H1 (cell line): ENCODE measurements at regions not wholly inside any gene's neighbourhood (a gene's known extent, or its start where the extent isn't known, plus 50 kb on each side); places are given as distances from the start of the nearest gene placed in this dataset.
A peak's percentile ranks its signal among the peaks of the same experiment; 100 is the strongest.

Experiments used
- BACH1 ChIP-seq: IDR thresholded peaks from 2 replicates; pipeline ENCODE4 v1.6.1; 2012; ENCODE audit warnings: low read length, improper control_type of control experiment
- KDM4A ChIP-seq: IDR thresholded peaks from one replicate; pipeline ENCODE4 v1.7.1; 2012; ENCODE audit warnings: low read depth, mild to moderate bottlenecking, moderate library complexity, low read length, inconsistent platforms; ENCODE audit not compliant: severe bottlenecking
- KDM5A ChIP-seq: fragments of 200-600 bp; IDR thresholded peaks from 2 replicates; pipeline ENCODE4 v1.7.1; 2012; ENCODE audit warnings: mild to moderate bottlenecking, low read length, inconsistent platforms, mixed read lengths
- MAFK ChIP-seq: IDR thresholded peaks from 2 replicates; pipeline ENCODE4 v1.6.1; 2012; ENCODE audit warnings: low read depth, mild to moderate bottlenecking, improper control_type of control experiment, low read length
- RAD21 ChIP-seq, 2 experiments: IDR thresholded peaks in 1 of 2; conservative IDR thresholded peaks in 1 of 2; 2 replicates each; pipeline ENCODE4 v1.6.1; 2011; ENCODE audit warnings: low read depth in 2 of 2, low read length in 2 of 2, improper control_type of control experiment in 1 of 2, inconsistent platforms in 1 of 2, mild to moderate bottlenecking in 1 of 2, moderate library complexity in 1 of 2
- SP1 ChIP-seq: IDR thresholded peaks from 2 replicates; pipeline ENCODE4 v1.6.1; 2011; ENCODE audit warnings: low read depth, low read length
- USF2 ChIP-seq: IDR thresholded peaks from 2 replicates; pipeline ENCODE4 v1.6.1; 2011; ENCODE audit warnings: low read length, improper control_type of control experiment

GRCh38 chr4:138659812-138660316 lies 355.7 kb upstream of the NOCT start (continued):
- TF ChIP-seq BACH1 (peak; percentile 94), MAFK (peak; percentile 77), SP1 (peak; percentile 69; the same call in 1 of the 2 replicates), KDM5A (no peak), USF2 (no peak), KDM4A (no peak), RAD21 (IDR thresholded peaks at IDR 0.05 in 1 of 2, conservative IDR thresholded peaks at IDR 0.05 in 1 of 2; ENCODE audit: low read depth in 2 of 2, low read length in 2 of 2) (peak in 1 of 2 experiments; percentile 3; a peak in 1 of 4 replicates)
